Myocyte (in vitro differentiated cells): ENCODE measurements at regions not wholly inside any gene's neighbourhood (a gene's known extent, or its start where the extent isn't known, plus 50 kb on each side); places are given as distances from the start of the nearest gene placed in this dataset.
A peak's percentile ranks its signal among the peaks of the same experiment; 100 is the strongest.
"Not testable (repeated sequence)": the region's sequence is repeated elsewhere in the genome, so short reads cannot be mapped to it uniquely, and the experiment has no call there.

Experiments used
- DNase-seq: peaks from one replicate; pipeline ENCODE4 v3.0.0-alpha.2; 2012; ENCODE audit warnings: low read depth

GRCh38 chr12:68540768-68541167 lies 69.9 kb upstream of the RAP1B start:
- DNase-seq = not testable (repeated sequence)

DNA sequence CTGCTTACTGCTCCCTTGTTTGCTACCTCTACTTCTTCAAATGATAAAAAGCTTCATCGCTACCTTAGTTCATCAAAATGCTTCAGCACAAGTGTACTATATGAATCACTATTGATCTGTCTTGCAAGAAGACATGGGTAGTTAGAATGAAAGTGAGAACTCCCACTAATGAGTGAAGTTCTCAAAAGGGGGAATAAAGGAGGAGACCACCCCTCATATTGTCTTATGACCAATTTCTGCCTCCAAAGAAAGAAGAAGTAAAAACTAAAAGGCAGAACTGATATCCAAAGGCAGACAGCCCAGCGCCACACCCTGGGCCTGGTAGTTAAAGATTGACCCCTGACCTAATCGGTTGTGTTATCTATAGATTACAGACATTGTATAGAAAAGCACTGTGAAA lies 63.4 kb upstream of the RAP1B start:
- DNase-seq = not testable (repeated sequence)

GRCh38 chr12:68552605-68553195 lies 58.0 kb upstream of the RAP1B start:
- not testable (repeated sequence) for DNase-seq

DNA sequence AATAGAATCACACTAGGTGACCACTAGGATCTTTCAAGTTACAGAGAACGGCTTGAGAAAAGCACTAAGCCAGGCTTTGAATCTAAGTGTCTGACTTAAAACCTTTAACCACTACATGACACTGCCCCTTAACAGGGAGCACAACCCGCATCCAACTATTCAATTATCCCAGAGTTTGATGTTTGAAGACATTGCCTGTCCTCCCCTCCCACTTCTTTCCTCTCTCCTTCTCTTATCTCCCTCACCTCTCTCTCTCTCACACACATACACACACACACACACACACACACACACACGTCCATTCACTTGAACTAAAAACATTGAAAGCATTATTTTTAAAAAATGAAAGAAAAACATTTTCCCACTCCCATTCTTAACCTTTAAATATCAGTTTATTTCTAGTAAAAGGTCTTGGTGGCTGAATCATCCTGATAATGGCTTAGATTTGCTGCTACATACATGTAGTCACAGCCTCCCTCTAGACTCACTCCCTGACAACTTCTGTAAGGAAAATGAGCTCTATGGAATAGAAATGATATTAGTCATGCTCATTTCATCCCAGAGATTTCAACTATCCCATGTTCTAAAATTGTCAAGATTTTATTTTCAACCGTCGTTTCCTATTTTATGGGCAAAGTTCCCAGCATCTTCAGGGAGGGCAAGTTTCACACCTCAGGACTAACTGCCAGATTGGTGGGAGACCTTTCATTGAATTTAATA lies 53.5 kb upstream of the RAP1B start:
- DNase-seq = peak; percentile 28

GRCh38 chr12:68559246-68559645 lies 51.5 kb upstream of the RAP1B start:
- no peak for DNase-seq

- DNase-seq = peak; percentile 65
Measured at GRCh38 chr12:68559984-68560850, 50.5 kb upstream of the RAP1B start.

GRCh38 chr12:68560851-68561422 lies 49.8 kb upstream of the RAP1B start:
- DNase-seq = no peak
